DND-41 (cell line): ENCODE measurements at regions not wholly inside any gene's neighbourhood (a gene's known extent, or its start where the extent isn't known, plus 50 kb on each side); places are given as distances from the start of the nearest gene placed in this dataset.

Experiments
- EZH2 ChIP-seq: IDR thresholded peaks from 3 replicates; pipeline ENCODE4 v1.6.1; 2012; ENCODE audit warnings: borderline replicate concordance, low read depth, mild to moderate bottlenecking, moderate library complexity, low read length, inconsistent platforms; ENCODE audit not compliant: severe bottlenecking
- TF ChIP-seq, protein P1 (sequence below): IDR thresholded peaks from 2 replicates; pipeline ENCODE4 v1.5.1; 2012; ENCODE audit warnings: borderline replicate concordance, low read length, moderate library complexity, mild to moderate bottlenecking; ENCODE audit not compliant: poor library complexity, severe bottlenecking; ENCODE audit errors: extremely low read depth

DNA sequence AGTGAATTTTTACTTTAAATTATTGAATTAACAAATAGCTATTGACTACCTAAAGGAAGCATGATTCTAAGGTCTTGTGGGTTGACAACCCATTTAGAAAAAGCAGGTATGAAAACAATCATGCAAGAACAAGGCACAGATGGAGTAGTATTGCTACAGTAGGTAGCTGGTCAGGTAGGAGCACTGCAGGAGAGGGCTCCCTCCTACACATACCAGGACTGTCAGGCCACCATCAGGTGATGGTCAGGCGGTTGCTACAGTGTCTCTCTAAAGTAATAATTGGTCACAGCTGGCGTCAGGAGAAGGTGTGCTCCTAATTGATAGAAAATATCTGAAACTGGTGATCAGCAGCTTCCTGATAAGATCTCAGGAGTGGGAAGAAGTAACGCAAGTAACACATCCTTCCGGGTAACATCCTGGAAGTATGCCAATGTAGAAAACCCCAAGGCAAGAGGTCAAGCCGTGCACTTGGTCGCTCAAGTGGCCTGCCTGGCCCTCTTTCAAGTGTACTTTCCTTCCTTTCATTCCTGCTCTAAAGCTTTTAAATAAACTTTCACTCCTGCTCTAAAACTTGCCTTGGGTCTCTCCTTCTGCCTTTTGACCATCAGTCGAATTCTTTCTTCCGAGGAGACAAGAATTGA, 486.5 kb downstream of the TMEM114 start:
- TF ChIP-seq EZH2 = no peak
- TF ChIP-seq, protein P1, sequence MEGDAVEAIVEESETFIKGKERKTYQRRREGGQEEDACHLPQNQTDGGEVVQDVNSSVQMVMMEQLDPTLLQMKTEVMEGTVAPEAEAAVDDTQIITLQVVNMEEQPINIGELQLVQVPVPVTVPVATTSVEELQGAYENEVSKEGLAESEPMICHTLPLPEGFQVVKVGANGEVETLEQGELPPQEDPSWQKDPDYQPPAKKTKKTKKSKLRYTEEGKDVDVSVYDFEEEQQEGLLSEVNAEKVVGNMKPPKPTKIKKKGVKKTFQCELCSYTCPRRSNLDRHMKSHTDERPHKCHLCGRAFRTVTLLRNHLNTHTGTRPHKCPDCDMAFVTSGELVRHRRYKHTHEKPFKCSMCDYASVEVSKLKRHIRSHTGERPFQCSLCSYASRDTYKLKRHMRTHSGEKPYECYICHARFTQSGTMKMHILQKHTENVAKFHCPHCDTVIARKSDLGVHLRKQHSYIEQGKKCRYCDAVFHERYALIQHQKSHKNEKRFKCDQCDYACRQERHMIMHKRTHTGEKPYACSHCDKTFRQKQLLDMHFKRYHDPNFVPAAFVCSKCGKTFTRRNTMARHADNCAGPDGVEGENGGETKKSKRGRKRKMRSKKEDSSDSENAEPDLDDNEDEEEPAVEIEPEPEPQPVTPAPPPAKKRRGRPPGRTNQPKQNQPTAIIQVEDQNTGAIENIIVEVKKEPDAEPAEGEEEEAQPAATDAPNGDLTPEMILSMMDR = no peak
